K562 (cell line): ENCODE measurements at regions not wholly inside any gene's neighbourhood (a gene's known extent, or its start where the extent isn't known, plus 50 kb on each side); places are given as distances from the start of the nearest gene placed in this dataset.

Experiments
- CHD2 ChIP-seq: IDR thresholded peaks from 2 replicates; pipeline ENCODE4 v1.6.1; 2011; ENCODE audit warnings: low read depth, low read length
- FOXO4 ChIP-seq: fragments of 450-650 bp; formaldehyde crosslinking; IDR thresholded peaks from 2 replicates; pipeline ENCODE4 v1.4.0; 2020; ENCODE audit warnings: mild to moderate bottlenecking, moderate library complexity
- GTF2E2 ChIP-seq: fragments of 200-800 bp; sonication (Bioruptor generic); IDR thresholded peaks from 2 replicates; pipeline ENCODE4 v1.6.1; 2016; ENCODE audit warnings: missing genetic modification characterization, missing compliant biosample characterization
- JUN ChIP-seq, 2 experiments: sonication (generic) in 1 of 2; formaldehyde crosslinking in 1 of 2; IDR thresholded peaks; 2 replicates each; pipeline versions ENCODE4 v1.6.1 to v1.8.0; 2012 to 2022; ENCODE audit warnings: borderline replicate concordance in 2 of 2, mild to moderate bottlenecking in 2 of 2, improper control_type of control experiment in 1 of 2, low read depth in 1 of 2, low read length in 1 of 2, missing genetic modification reagents in 1 of 2
- STAG1 ChIP-seq: sonication (generic); formaldehyde crosslinking; IDR thresholded peaks from 2 replicates; pipeline ENCODE4 v1.5.0; 2020; ENCODE audit warnings: missing genetic modification reagents, borderline replicate concordance
- U2AF2 ChIP-seq: fragments of 200-400 bp; formaldehyde crosslinking; optimal IDR thresholded peaks from 2 replicates; pipeline ENCODE3; 2017; ENCODE audit warnings: low read depth, mild to moderate bottlenecking, low read length
- ZNF592 ChIP-seq: fragments of 450-650 bp; IDR thresholded peaks from 2 replicates; pipeline ENCODE4 v1.6.1; 2017; ENCODE audit warnings: antibody characterized with exemption, mild to moderate bottlenecking

GRCh38 chr3:99199021-99199420 is 297.5 kb upstream of the DCBLD2 start (continued):
- TF ChIP-seq FOXO4 (CRISPR knock-in tag): no peak
- no peak for TF ChIP-seq ZNF592
- no peak for TF ChIP-seq CHD2
- TF ChIP-seq STAG1 (CRISPR knock-in tag): no peak
- TF ChIP-seq JUN (IDR thresholded peaks at IDR 0.05; ENCODE audit: borderline replicate concordance, low read depth, low read length): no peak
- no peak for TF ChIP-seq JUN (CRISPR knock-in tag; IDR thresholded peaks at IDR 0.05; ENCODE audit: borderline replicate concordance)
- no peak for TF ChIP-seq U2AF2
- no peak for TF ChIP-seq GTF2E2
- TF ChIP-seq, all 486 proteins: peak for 0
